ENCODE measurements at regions not wholly inside any gene's neighbourhood (a gene's known extent, or its start where the extent isn't known, plus 50 kb on each side); places are given as distances from the start of the nearest gene placed in this dataset.

DNA sequence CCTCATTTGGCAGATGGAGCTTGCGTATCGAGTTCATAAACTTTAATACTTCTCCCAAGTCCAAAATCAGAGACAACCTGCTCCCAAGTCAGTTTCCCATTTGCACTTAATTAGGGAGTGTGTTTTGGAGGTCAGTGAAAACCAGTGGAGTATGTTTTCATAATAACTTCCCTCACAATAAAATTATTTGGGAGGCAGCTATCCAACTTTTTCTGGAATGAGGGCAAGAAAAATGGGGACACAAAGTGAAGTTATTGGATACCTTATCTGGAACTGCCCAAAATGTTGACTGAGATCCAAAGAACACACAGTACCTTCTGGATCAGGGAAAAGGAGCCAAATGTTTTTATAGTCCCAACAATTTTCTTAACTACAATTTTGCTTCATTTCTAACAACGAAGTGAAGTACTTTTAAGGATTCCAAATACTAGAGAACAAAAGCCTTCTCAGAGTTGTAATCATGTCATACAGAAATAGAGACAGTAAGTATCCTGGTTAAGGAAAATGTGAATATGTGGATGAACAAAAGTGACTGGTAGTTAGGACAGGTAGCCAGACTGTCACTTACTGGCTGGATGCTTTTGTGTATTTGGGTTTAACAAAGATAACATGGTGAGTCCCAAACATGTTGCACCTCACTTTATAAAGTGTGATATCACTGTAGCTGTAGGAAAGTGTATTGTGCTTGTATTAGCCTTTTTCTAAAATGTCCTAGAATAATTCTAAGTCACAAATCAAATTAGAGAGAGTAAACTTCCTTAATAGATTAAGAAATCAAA is 325.0 kb downstream of the HLX start:
- TF ChIP-seq, protein P1, sequence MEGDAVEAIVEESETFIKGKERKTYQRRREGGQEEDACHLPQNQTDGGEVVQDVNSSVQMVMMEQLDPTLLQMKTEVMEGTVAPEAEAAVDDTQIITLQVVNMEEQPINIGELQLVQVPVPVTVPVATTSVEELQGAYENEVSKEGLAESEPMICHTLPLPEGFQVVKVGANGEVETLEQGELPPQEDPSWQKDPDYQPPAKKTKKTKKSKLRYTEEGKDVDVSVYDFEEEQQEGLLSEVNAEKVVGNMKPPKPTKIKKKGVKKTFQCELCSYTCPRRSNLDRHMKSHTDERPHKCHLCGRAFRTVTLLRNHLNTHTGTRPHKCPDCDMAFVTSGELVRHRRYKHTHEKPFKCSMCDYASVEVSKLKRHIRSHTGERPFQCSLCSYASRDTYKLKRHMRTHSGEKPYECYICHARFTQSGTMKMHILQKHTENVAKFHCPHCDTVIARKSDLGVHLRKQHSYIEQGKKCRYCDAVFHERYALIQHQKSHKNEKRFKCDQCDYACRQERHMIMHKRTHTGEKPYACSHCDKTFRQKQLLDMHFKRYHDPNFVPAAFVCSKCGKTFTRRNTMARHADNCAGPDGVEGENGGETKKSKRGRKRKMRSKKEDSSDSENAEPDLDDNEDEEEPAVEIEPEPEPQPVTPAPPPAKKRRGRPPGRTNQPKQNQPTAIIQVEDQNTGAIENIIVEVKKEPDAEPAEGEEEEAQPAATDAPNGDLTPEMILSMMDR (IDR thresholded peaks at IDR 0.05): no peak
- TF ChIP-seq POLR2A (IDR thresholded peaks at IDR 0.05): no peak

All from Peyer's patch (tissue), 4 donors.